ENCODE measurements at regions not wholly inside any gene's neighbourhood (a gene's known extent, or its start where the extent isn't known, plus 50 kb on each side); places are given as distances from the start of the nearest gene placed in this dataset.

- TF ChIP-seq, protein P1, sequence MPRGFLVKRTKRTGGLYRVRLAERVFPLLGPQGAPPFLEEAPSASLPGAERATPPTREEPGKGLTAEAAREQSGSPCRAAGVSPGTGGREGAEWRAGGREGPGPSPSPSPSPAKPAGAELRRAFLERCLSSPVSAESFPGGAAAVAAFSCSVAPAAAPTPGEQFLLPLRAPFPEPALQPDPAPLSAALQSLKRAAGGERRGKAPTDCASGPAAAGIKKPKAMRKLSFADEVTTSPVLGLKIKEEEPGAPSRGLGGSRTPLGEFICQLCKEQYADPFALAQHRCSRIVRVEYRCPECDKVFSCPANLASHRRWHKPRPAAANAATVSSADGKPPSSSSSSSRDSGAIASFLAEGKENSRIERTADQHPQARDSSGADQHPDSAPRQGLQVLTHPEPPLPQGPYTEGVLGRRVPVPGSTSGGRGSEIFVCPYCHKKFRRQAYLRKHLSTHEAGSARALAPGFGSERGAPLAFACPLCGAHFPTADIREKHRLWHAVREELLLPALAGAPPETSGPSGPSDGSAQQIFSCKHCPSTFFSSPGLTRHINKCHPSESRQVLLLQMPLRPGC (tag by site-specific recombination; IDR thresholded peaks at IDR 0.05): no peak
- no peak for TF ChIP-seq ZBTB1 (tag by site-specific recombination; IDR thresholded peaks at IDR 0.05)
These were observed 499.1 kb upstream of the NUDT12 start (continued) for GRCh38 chr5:104061707-104062106.

DNA sequence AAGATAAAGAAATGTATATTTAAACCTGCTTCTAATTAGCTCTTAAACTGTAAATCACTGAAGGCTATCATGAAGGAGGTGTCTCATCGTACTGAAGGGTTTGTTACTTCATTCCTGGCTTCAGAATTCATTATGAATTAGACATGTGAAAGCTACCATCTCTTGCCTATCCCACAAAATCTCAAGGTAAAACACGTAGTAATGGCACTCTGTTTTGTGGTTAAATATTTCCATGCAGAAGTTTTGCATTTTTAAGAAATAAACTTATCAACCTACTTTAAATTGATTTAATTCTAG lies 490.7 kb upstream of the NUDT12 start:
- POLR2A ChIA-PET: no interaction called here
- CTCF ChIA-PET: no interaction called here

DNA sequence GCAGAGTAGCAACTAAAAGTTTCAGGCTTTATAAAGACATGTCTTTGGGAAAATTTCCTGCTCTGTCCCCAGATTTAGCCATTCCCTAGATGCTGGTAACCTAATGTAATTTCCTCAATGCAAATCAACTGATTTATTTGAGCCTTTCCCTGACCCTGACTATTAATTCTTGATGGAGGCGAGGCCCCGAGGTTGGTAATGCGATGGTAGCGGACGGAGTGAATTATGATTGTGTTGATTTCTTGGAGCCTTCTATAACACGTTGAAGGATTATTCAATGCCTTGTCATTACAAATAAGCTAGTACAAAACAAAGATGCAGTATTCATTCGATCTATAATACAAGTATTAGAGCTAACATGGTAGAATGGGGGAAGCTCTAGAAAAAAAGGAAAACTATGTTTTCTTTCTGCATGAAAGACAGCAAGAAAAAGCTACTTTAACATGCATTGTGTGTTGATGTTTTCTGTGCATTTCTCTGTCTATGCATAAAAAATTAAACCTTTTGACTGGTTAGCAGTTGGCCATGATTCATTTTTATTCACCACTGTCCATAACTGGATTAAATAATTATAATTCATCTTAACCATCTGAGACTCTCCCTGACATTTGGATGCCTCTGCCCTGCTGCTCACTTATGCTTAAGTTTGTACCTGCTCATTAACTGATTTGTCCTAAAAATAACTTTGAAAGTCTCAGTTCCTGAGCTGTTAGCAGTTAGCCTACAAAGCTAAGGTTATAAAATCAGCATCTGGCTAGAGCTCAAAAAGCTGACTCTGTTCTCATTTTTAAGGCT lies 490.2 kb upstream of the NUDT12 start:
- Histone ChIP-seq H3K4me1 (ENCODE audit: control insufficient read depth, insufficient read depth, low read length) (no peaks in the 10 kb centered on the region), H3K9me3 (ENCODE audit: control insufficient read depth, insufficient read depth, low read depth, low read length) (no peaks in the 10 kb centered on the region), H3K36me3 (ENCODE audit: control insufficient read depth in 2 of 2, insufficient read depth in 1 of 2, low read length in 2 of 2) (no peaks in the 10 kb centered on the region), H3K4me3 (ENCODE audit: low read depth, low read length) (no peak overlapping the region), H3K27ac (ENCODE audit: extremely low read depth, low read depth, low read length) (no peak overlapping the region)
- CTCF ChIA-PET: no interaction called here
- POLR2A ChIA-PET: no interaction called here
- TF ChIP-seq ZFP3 (tag by site-specific recombination; IDR thresholded peaks at IDR 0.05; ENCODE audit: low read depth) (no peak), ZNF274 (IDR thresholded peaks at IDR 0.05; ENCODE audit: low read length) (no peak), ZNF274 (tag by site-specific recombination; IDR thresholded peaks at IDR 0.05; ENCODE audit: borderline replicate concordance) (no peak), IKZF3 (tag by site-specific recombination; IDR thresholded peaks at IDR 0.05) (no peak), ZNF335 (tag by site-specific recombination; conservative IDR thresholded peaks at IDR 0.05) (no peak), ZNF747 (tag by site-specific recombination; IDR thresholded peaks at IDR 0.05) (no peak), ZNF169 (tag by site-specific recombination; IDR thresholded peaks at IDR 0.05) (no peak), ZNF16 (tag by site-specific recombination; IDR thresholded peaks at IDR 0.05; ENCODE audit: low read depth) (no peak), ZNF76 (tag by site-specific recombination; IDR thresholded peaks at IDR 0.05; ENCODE audit: borderline replicate concordance, low read depth) (no peak), ZNF19 (tag by site-specific recombination; IDR thresholded peaks at IDR 0.05; ENCODE audit: low read depth) (no peak)
- TF ChIP-seq, protein P2, sequence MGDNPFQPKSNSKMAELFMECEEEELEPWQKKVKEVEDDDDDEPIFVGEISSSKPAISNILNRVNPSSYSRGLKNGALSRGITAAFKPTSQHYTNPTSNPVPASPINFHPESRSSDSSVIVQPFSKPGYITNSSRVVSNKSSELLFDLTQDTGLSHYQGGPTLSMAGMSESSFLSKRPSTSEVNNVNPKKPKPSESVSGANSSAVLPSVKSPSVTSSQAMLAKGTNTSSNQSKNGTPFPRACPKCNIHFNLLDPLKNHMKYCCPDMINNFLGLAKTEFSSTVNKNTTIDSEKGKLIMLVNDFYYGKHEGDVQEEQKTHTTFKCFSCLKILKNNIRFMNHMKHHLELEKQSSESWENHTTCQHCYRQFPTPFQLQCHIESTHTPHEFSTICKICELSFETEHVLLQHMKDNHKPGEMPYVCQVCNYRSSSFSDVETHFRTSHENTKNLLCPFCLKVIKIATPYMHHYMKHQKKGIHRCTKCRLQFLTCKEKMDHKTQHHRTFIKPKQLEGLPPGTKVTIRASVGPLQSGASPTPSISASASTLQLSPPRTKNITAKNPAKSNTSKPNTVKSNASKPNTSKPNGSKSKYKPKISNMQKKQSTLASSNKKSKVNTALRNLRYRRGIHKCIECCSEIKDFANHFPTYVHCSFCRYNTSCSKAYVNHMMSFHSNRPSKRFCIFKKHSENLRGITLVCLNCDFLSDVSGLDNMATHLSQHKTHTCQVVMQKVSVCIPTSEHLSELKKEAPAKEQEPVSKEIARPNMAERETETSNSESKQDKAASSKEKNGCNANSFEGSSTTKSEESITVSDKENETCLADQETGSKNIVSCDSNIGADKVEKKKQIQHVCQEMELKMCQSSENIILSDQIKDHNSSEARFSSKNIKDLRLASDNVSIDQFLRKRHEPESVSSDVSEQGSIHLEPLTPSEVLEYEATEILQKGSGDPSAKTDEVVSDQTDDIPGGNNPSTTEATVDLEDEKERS (tag by site-specific recombination; IDR thresholded peaks at IDR 0.05): no peak

More for the DNA sequence above, 490.7 kb upstream of the NUDT12 start:
- H3K4me1 ChIP-seq (ENCODE audit: control insufficient read depth, insufficient read depth, low read length): no peaks in the 10 kb centered on the region
- no peak overlapping the region for H3K4me3 ChIP-seq (ENCODE audit: low read depth, low read length)
- no peak overlapping the region for H3K27ac ChIP-seq (ENCODE audit: extremely low read depth, low read depth, low read length)
- H3K9me3 ChIP-seq (ENCODE audit: control insufficient read depth, insufficient read depth, low read depth, low read length): no peaks in the 10 kb centered on the region
- no peak for TF ChIP-seq ZNF202 (tag by site-specific recombination; IDR thresholded peaks at IDR 0.05; ENCODE audit: borderline replicate concordance)
- TF ChIP-seq, protein P3, sequence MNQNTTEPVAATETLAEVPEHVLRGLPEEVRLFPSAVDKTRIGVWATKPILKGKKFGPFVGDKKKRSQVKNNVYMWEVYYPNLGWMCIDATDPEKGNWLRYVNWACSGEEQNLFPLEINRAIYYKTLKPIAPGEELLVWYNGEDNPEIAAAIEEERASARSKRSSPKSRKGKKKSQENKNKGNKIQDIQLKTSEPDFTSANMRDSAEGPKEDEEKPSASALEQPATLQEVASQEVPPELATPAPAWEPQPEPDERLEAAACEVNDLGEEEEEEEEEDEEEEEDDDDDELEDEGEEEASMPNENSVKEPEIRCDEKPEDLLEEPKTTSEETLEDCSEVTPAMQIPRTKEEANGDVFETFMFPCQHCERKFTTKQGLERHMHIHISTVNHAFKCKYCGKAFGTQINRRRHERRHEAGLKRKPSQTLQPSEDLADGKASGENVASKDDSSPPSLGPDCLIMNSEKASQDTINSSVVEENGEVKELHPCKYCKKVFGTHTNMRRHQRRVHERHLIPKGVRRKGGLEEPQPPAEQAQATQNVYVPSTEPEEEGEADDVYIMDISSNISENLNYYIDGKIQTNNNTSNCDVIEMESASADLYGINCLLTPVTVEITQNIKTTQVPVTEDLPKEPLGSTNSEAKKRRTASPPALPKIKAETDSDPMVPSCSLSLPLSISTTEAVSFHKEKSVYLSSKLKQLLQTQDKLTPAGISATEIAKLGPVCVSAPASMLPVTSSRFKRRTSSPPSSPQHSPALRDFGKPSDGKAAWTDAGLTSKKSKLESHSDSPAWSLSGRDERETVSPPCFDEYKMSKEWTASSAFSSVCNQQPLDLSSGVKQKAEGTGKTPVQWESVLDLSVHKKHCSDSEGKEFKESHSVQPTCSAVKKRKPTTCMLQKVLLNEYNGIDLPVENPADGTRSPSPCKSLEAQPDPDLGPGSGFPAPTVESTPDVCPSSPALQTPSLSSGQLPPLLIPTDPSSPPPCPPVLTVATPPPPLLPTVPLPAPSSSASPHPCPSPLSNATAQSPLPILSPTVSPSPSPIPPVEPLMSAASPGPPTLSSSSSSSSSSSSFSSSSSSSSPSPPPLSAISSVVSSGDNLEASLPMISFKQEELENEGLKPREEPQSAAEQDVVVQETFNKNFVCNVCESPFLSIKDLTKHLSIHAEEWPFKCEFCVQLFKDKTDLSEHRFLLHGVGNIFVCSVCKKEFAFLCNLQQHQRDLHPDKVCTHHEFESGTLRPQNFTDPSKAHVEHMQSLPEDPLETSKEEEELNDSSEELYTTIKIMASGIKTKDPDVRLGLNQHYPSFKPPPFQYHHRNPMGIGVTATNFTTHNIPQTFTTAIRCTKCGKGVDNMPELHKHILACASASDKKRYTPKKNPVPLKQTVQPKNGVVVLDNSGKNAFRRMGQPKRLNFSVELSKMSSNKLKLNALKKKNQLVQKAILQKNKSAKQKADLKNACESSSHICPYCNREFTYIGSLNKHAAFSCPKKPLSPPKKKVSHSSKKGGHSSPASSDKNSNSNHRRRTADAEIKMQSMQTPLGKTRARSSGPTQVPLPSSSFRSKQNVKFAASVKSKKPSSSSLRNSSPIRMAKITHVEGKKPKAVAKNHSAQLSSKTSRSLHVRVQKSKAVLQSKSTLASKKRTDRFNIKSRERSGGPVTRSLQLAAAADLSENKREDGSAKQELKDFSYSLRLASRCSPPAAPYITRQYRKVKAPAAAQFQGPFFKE (tag by site-specific recombination; IDR thresholded peaks at IDR 0.05; ENCODE audit: borderline replicate concordance): no peak
- TF ChIP-seq, protein P4, sequence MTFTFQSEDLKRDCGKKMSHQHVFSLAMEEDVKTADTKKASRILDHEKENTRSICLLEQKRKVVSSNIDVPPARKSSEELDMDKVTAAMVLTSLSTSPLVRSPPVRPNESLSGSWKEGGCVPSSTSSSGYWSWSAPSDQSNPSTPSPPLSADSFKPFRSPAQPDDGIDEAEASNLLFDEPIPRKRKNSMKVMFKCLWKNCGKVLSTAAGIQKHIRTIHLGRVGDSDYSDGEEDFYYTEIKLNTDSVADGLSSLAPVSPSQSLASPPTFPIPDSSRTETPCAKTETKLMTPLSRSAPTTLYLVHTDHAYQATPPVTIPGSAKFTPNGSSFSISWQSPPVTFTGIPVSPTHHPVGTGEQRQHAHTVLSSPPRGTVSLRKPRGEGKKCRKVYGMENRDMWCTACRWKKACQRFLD (tag by site-specific recombination; IDR thresholded peaks at IDR 0.05): no peak
- TF ChIP-seq GLI2 (tag by site-specific recombination; IDR thresholded peaks at IDR 0.05; ENCODE audit: borderline replicate concordance, low read depth): no peak
- TF ChIP-seq RBAK (tag by site-specific recombination; IDR thresholded peaks at IDR 0.05): no peak
- no peak for TF ChIP-seq KLF16 (tag by site-specific recombination; IDR thresholded peaks at IDR 0.05)
- no peak for TF ChIP-seq SALL2 (tag by site-specific recombination; IDR thresholded peaks at IDR 0.05; ENCODE audit: borderline replicate concordance)
- TF ChIP-seq ZFP37 (tag by site-specific recombination; IDR thresholded peaks at IDR 0.05): no peak
- TF ChIP-seq ZNF175 (tag by site-specific recombination; IDR thresholded peaks at IDR 0.05): no peak
- TF ChIP-seq SP2 (tag by site-specific recombination; IDR thresholded peaks at IDR 0.05): no peak
- no peaks in the 10 kb centered on the region for H3K36me3 ChIP-seq (ENCODE audit: control insufficient read depth in 2 of 2, insufficient read depth in 1 of 2, low read length in 2 of 2)

Data from HEK293 (cell line).